ENCODE measurements at regions not wholly inside any gene's neighbourhood (a gene's known extent, or its start where the extent isn't known, plus 50 kb on each side); places are given as distances from the start of the nearest gene placed in this dataset.
"Not testable (repeated sequence)": the region's sequence is repeated elsewhere in the genome, so short reads cannot be mapped to it uniquely, and the experiment has no call there.

GRCh38 chr6:37085198-37085597 lies 79.7 kb downstream of the FGD2 start:
- Histone ChIP-seq H3K36me3 (no peaks in the 10 kb centered on the region), H3K4me1 (no peaks in the 10 kb centered on the region), H3K4me3 (replicated peaks in 1 of 3) (no peak overlapping the region), H3K27ac (no peak overlapping the region), H3K9me3 (no peaks in the 10 kb centered on the region), H3K27me3 (no peaks in the 10 kb centered on the region)
- TF ChIP-seq POLR2A (IDR thresholded peaks at IDR 0.05), result no peak
- no peak for TF ChIP-seq CTCF (IDR thresholded peaks at IDR 0.05)
- 92 to 98% methylated on average over 7 of the region's 7 CpGs for WGBS, 2 donors
- DNase-seq, result no peak
- intact Hi-C loops (cut with DNase I), result no loop called here

GRCh38 chr6:37088897-37089296 lies 81.1 kb upstream of the PIM1 start:
- Histone ChIP-seq H3K27me3 (no peaks in the 10 kb centered on the region), H3K36me3 (no peaks in the 10 kb centered on the region), H3K4me3 (replicated peaks in 1 of 3) (no peak overlapping the region), H3K4me1 (no peaks in the 10 kb centered on the region), H3K27ac (no peak overlapping the region), H3K9me3 (no peaks in the 10 kb centered on the region)
- intact Hi-C loops (cut with DNase I), result no loop called here
- WGBS, 2 donors, result 91 to 92% methylated on average over 2 of the region's 2 CpGs
- TF ChIP-seq POLR2A (IDR thresholded peaks at IDR 0.05), result no peak
- TF ChIP-seq CTCF (IDR thresholded peaks at IDR 0.05), result no peak
- no peak for DNase-seq

- H3K4me3 ChIP-seq (replicated peaks in 1 of 3), result no peak overlapping the region
- TF ChIP-seq CTCF (IDR thresholded peaks at IDR 0.05) (no peak), POLR2A (IDR thresholded peaks at IDR 0.05) (no peak)
- intact Hi-C loops (cut with DNase I), result no loop called here
- H3K27ac ChIP-seq, result no peak overlapping the region
- 93 to 95% methylated on average over 3 of the region's 3 CpGs for WGBS, 2 donors
- H3K27me3 ChIP-seq, result no peaks in the 10 kb centered on the region
- no peaks in the 10 kb centered on the region for H3K4me1 ChIP-seq
- no peaks in the 10 kb centered on the region for H3K9me3 ChIP-seq
- H3K36me3 ChIP-seq, result no peaks in the 10 kb centered on the region
- DNase-seq, result no peak
Observed at GRCh38 chr6:37089783-37090182, 80.2 kb upstream of the PIM1 start.

GRCh38 chr6:37091104-37091503 lies 78.8 kb upstream of the PIM1 start:
- H3K27ac ChIP-seq, result not testable (repeated sequence)
- 97 to 98% methylated on average over 12 of the region's 13 CpGs for WGBS, 2 donors

GRCh38 chr6:37091586-37091985 lies 78.4 kb upstream of the PIM1 start:
- H3K27ac ChIP-seq; intact Hi-C loops (cut with DNase I); H3K27me3 ChIP-seq; H3K4me1 ChIP-seq; H3K4me3 ChIP-seq (replicated peaks in 1 of 3); H3K9me3 ChIP-seq; DNase-seq; H3K36me3 ChIP-seq: not testable (repeated sequence)
- WGBS, 2 donors, result 92 to 94% methylated on average over 9 of the region's 9 CpGs

More at GRCh38 chr6:37091104-37091503, 78.8 kb upstream of the PIM1 start:
- intact Hi-C loops (cut with DNase I); H3K4me3 ChIP-seq (replicated peaks in 1 of 3); H3K36me3 ChIP-seq; H3K4me1 ChIP-seq; DNase-seq; H3K27me3 ChIP-seq; H3K9me3 ChIP-seq: not testable (repeated sequence)

- 84 to 86% methylated on average over 14 of the region's 14 CpGs for WGBS, 2 donors
- H3K4me3 ChIP-seq (replicated peaks in 1 of 3), result no peak overlapping the region
- DNase-seq, result no peak
- no peaks in the 10 kb centered on the region for H3K36me3 ChIP-seq
- no peaks in the 10 kb centered on the region for H3K4me1 ChIP-seq
- no peaks in the 10 kb centered on the region for H3K27me3 ChIP-seq
- TF ChIP-seq CTCF (IDR thresholded peaks at IDR 0.05) (no peak), POLR2A (IDR thresholded peaks at IDR 0.05) (no peak)
- H3K9me3 ChIP-seq, result no peaks in the 10 kb centered on the region
- no peak overlapping the region for H3K27ac ChIP-seq
- intact Hi-C loops (cut with DNase I), result no loop called here
Observed at GRCh38 chr6:37092923-37093727, 76.8 kb upstream of the PIM1 start.

Data from thyroid gland (tissue), 4 donors.